Retinal pigment epithelial cell (primary cell): ENCODE measurements at regions not wholly inside any gene's neighbourhood (a gene's known extent, or its start where the extent isn't known, plus 50 kb on each side); places are given as distances from the start of the nearest gene placed in this dataset.

Experiments
- DNase-seq: peaks from one replicate; pipeline ENCODE4 v3.0.0-alpha.2; 2010; ENCODE audit warnings: low read depth
- H3K4me3 ChIP-seq: 2 replicates; pipeline ENCODE4 v1.5.1; 2011; ENCODE audit warnings: mild to moderate bottlenecking, low read length, control low read depth, moderate library complexity
- CTCF ChIP-seq: conservative IDR thresholded peaks from 2 replicates; pipeline ENCODE4 v1.5.1; 2011; ENCODE audit warnings: low read depth, low read length, control low read depth, inconsistent platforms

GRCh38 chr18:23332356-23332755 lies 120.7 kb upstream of the RIOK3 start:
- no peak for TF ChIP-seq CTCF
- DNase-seq, result no peak
- H3K4me3 ChIP-seq, result no peak overlapping the region

- no peak for TF ChIP-seq CTCF
- H3K4me3 ChIP-seq, result no peak overlapping the region
- no peak for DNase-seq
Observed at GRCh38 chr18:23333827-23334226, 119.3 kb upstream of the RIOK3 start.

GRCh38 chr18:23334569-23334968 lies 118.5 kb upstream of the RIOK3 start:
- no peak overlapping the region for H3K4me3 ChIP-seq
- TF ChIP-seq CTCF, result no peak
- DNase-seq, result no peak

GRCh38 chr18:23336101-23336500 lies 117.0 kb upstream of the RIOK3 start:
- no peak overlapping the region for H3K4me3 ChIP-seq

GRCh38 chr18:23337599-23338444 lies 115.3 kb upstream of the RIOK3 start:
- peak; percentile 56 for DNase-seq
- TF ChIP-seq CTCF, result no peak
- no peak overlapping the region for H3K4me3 ChIP-seq

More at GRCh38 chr18:23336101-23336500, 117.0 kb upstream of the RIOK3 start:
- no peak for TF ChIP-seq CTCF
- DNase-seq, result no peak

GRCh38 chr18:23340661-23341060 lies 112.4 kb upstream of the RIOK3 start:
- no peak overlapping the region for H3K4me3 ChIP-seq
- no peak for TF ChIP-seq CTCF
- DNase-seq, result no peak

GRCh38 chr18:23341383-23341782 lies 111.7 kb upstream of the RIOK3 start:
- no peak for DNase-seq
- TF ChIP-seq CTCF, result no peak
- H3K4me3 ChIP-seq, result no peak overlapping the region
